ENCODE measurements at regions not wholly inside any gene's neighbourhood (a gene's known extent, or its start where the extent isn't known, plus 50 kb on each side); places are given as distances from the start of the nearest gene placed in this dataset.

GRCh38 chr3:59263152-59263551 is 213.3 kb upstream of the CFAP20DC start:
- DNase-seq (ENCODE audit: low read depth in 1 of 2, low spot score in 1 of 2) = no peak

DNA sequence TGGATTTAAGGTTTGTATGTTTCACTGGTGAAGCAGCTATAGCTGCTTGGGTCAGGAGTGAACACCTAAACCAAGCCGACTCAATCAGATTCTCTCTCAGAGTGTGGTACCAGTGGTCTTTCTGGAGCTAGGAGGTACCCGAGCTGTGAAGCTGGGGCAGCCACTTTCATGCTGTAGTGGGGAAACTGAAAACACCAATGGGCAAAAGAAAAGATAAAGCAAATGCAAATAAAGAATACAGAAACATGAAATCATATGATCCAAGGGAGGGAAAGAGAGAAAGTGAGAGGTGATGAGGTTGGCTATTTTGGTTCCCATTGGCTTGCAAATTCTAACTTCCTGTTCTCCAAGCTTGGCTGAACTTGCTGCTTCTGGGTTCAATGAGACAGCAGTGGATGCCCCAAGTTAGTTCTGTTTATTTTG is 212.3 kb upstream of the CFAP20DC start:
- no peak for DNase-seq (ENCODE audit: low read depth in 1 of 2, low spot score in 1 of 2)

DNA sequence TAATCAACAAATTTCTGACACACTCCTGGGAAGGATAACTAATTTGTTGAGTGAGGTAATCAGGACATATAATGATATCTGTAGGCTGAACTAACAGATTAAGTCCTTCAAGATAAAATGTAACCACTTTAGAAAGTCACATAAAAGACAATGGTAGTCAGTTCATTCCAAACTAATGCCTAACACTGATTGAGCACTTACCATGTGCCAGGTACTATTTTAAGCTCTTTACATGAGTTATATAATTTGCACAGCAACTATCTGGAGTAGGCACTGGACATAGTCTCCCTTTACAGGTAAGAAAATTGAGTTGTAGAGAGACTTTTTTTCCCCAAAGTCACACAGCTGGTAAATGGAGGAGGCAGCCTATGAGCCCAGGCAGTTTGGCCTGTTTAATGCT is 211.2 kb upstream of the CFAP20DC start:
- DNase-seq (ENCODE audit: low read depth in 1 of 2, low spot score in 1 of 2) = no peak

DNA sequence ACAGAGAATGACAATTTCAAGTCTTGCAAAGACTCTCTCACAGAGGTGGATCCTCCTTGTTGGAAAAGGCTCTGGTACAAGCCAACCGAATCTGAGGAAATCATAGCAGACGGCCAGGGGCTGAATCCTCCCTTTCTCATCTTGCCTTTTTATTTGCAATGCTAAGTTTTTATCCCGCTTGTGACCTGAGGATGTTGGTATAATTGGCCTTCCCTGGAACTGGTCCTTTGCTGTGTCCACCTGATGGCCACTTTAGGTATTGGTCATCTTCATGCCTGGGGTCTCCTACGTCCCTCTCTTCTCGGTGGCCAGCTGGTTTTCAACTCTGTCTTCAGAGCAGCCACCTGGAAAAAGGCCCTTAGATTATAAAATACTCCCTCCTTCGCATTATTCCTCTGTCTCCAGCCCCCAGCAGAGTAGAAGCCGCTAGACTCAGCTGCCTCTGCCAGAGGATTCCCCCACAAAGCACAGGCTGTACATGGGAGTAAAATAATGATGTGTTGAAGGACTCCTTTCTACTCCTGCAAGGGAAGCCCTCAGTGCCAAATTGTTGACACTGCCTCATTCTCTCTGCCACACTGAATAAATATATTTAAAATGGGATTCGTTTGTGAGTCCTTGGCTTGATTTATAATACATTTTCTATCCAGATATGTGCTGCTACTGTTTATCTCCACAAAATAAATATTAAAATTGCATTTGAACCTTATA is 208.9 kb upstream of the CFAP20DC start:
- DNase-seq (ENCODE audit: low read depth in 1 of 2, low spot score in 1 of 2) = no peak

GRCh38 chr3:59257506-59257905 is 207.7 kb upstream of the CFAP20DC start:
- DNase-seq (ENCODE audit: low read depth in 1 of 2, low spot score in 1 of 2) = no peak

DNA sequence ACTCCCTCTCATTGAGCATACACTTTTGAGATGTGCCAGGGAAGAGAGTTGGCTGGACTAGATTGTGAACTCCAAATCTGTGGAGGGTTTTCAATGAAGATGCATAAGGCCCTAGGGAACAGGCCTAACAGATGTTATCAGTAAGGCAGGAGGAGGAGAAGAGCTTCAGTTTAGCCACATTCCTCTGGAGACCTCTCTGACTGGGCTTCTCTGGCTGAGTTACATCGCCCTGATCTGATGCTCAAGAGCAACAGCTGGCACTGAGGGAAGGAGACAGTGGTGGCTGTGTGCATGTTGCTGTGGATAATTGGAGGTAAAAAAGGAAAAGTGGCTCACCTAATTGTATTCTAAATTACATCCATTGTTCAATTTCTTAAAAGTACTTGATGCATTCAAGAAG is 206.4 kb upstream of the CFAP20DC start:
- no peak for DNase-seq (ENCODE audit: low read depth in 1 of 2, low spot score in 1 of 2)

DNA sequence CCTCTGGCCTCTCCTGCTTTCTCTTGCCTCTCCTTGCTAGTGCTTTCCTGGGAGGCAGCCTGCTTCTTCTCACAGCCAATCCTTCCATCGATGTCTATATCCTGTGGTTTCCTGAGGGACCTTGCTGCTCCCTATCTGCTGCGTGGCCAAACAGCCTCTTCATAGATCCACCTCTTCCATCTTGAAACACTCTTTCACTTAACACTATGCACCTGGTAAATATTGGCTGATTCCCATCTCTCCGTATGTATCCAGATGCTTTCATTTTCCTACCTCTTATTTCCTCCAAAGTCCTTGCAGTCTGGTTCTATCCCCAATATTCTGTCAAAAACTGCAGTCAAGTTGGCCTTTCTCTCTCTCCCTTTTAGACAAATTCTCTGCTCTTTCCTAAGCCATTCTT is 205.2 kb upstream of the CFAP20DC start:
- DNase-seq (ENCODE audit: low read depth in 1 of 2, low spot score in 1 of 2) = no peak

DNA sequence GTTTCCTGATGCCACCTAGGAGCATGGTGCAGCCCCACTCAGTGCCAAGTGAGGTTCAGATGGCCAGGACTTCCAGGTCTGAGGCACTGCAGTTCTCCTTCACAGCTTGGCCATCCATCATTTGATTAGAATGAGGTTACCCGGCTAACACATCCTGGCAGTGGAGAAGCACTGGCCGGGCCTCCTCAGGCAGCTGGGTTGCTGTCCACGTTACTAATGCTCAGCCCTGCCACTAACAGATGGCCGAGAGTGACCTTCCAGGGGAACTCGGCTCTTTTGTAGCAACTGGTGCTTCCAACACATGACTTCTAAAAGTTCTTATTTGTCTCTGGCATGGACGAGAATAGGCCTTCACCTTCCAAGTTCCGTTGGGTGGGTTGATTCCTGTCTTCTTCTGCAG is 204.6 kb upstream of the CFAP20DC start:
- no peak for DNase-seq (ENCODE audit: low read depth in 1 of 2, low spot score in 1 of 2)

- no peak for DNase-seq (ENCODE audit: low read depth in 1 of 2, low spot score in 1 of 2)
Measured at GRCh38 chr3:59253523-59253922, 203.7 kb upstream of the CFAP20DC start.

DNA sequence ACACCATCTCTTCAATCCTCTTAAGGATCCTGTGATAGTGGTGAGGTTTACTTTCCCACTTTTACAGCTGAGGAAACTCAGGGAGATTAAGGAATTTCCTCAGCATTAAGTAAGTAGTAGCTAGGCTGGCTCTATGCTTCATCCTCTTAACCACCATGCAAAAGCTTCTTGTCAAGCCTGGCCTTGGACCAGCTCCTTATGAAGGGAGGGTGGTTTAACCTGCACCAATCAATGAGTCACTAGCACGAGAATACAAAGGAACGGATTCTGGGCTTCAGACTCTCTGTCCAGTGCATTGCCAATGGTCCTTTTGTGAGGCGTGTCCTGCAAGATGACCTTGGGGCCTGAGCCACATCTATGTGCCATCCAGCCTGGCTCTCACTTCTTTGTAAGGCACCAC is 202.0 kb upstream of the CFAP20DC start:
- no peak for DNase-seq (ENCODE audit: low read depth in 1 of 2, low spot score in 1 of 2)

GRCh38 chr3:59250600-59250999 is 200.8 kb upstream of the CFAP20DC start:
- no peak for DNase-seq (ENCODE audit: low read depth in 1 of 2, low spot score in 1 of 2)

GRCh38 chr3:59249698-59250361 is 200.0 kb upstream of the CFAP20DC start:
- no peak for DNase-seq (ENCODE audit: low read depth in 1 of 2, low spot score in 1 of 2)

- no peak for DNase-seq (ENCODE audit: low read depth in 1 of 2, low spot score in 1 of 2)
Measured at GRCh38 chr3:59249004-59249403, 199.2 kb upstream of the CFAP20DC start.

DNA sequence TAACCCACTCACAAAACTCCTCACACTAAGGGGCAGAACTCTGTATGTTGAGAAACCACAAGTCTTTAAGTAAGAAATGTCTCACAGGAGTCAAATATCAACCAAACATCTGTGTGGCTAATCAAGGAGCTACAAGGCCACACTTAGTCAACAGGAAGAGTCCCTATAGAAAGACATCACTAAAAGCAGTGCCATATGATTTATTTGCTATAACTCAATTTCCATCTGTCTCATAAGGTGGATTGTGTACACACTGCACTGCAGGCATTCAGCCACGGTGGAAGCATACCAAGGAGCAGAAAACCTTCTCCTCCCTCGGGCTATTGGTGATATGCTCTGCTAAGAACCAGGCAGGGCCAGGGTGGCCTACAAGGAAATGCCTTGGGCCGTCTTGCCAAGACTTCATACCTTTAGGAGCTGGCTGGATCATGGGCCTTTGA is 197.6 kb upstream of the CFAP20DC start:
- DNase-seq (ENCODE audit: low read depth in 1 of 2, low spot score in 1 of 2) = no peak

- DNase-seq (ENCODE audit: low read depth in 1 of 2, low spot score in 1 of 2) = no peak
Measured at GRCh38 chr3:59246719-59247401, 197.0 kb upstream of the CFAP20DC start.

GRCh38 chr3:59245859-59246501 is 196.2 kb upstream of the CFAP20DC start:
- no peak for DNase-seq (ENCODE audit: low read depth in 1 of 2, low spot score in 1 of 2)

- DNase-seq (ENCODE audit: low read depth in 1 of 2, low spot score in 1 of 2) = no peak
Measured at GRCh38 chr3:59245300-59245858, 195.6 kb upstream of the CFAP20DC start.

DNA sequence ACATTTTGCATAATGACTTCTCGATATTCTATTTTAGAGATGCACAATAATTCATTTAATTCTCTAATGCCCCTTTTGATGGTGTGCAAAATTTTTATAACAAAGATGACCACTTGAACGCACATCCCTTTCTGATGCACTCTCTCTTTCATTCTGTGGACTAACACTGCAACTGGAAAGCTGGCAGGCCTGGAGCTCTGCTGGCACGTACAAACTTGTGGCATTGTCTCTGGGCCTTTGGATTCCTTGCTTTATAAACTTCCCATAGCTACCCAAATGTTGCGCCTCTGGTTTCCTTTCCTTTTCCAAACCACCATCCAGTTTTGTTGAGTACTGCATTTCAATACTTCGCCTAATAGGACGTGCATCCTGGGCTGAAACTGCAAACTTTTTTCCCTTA is 194.5 kb upstream of the CFAP20DC start:
- DNase-seq (ENCODE audit: low read depth in 1 of 2, low spot score in 1 of 2) = no peak

GRCh38 chr3:59243476-59243875 is 193.7 kb upstream of the CFAP20DC start:
- DNase-seq (ENCODE audit: low read depth in 1 of 2, low spot score in 1 of 2) = no peak

DNA sequence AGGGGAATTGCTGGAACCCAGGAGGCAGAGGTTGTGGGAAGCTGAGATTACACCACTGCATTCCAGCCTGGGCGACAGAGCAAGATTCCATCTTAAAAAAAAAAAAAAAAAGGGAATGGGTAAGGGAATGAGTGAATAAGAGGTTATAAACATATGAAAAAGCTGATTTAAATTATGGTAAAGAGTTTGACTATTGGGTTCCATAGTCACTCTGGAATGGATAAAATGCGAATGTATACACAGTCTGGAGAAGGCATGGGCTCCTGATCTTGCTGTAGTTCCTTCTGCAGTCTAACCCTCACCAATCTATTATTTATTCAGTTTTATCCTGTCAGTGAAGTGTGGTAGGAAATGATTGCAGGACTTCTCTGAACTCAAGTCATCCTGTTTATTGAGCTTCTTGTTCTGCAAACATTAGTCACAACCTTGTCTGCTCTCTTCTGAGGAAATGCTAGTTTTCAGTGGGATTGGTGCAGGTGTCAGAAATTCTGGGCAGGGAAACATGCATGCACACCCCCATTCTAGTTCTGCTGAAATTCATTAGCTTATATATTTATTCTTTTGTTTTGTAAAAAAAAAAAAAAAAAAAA is 190.9 kb upstream of the CFAP20DC start:
- DNase-seq (ENCODE audit: low read depth in 1 of 2, low spot score in 1 of 2) = no peak

- DNase-seq (ENCODE audit: low read depth in 1 of 2, low spot score in 1 of 2) = no peak
Measured at GRCh38 chr3:59237121-59237520, 187.3 kb upstream of the CFAP20DC start.
